HepG2 (cell line): ENCODE measurements at regions not wholly inside any gene's neighbourhood (a gene's known extent, or its start where the extent isn't known, plus 50 kb on each side); places are given as distances from the start of the nearest gene placed in this dataset.

Source experiments
- CREB1 ChIP-seq, 2 experiments: fragments of 450-650 bp in 1 of 2; IDR thresholded peaks; 2 replicates each; pipeline ENCODE4 v1.6.1; 2016 to 2017; ENCODE audit warnings: control low read depth in 1 of 2, mild to moderate bottlenecking in 1 of 2, missing compliant biosample characterization in 1 of 2, missing genetic modification characterization in 1 of 2
- KLF16 ChIP-seq, 2 experiments: sonication (generic) in 1 of 2; formaldehyde crosslinking in 1 of 2; IDR thresholded peaks; 2 replicates each; pipeline versions ENCODE4 v1.6.1 to v1.8.0; 2016 to 2023; ENCODE audit warnings: missing genetic modification reagents in 2 of 2, missing compliant biosample characterization in 1 of 2
- MYC ChIP-seq: sonication (generic); formaldehyde crosslinking; IDR thresholded peaks from 2 replicates; pipeline ENCODE4 v1.9.0; 2021; ENCODE audit warnings: missing genetic modification reagents, borderline replicate concordance
- PHF21A ChIP-seq: sonication (generic); formaldehyde crosslinking; IDR thresholded peaks from 2 replicates; pipeline ENCODE4 v1.5.0; 2020; ENCODE audit warnings: mild to moderate bottlenecking, missing genetic modification reagents
- ZMYM3 ChIP-seq: sonication (generic); formaldehyde crosslinking; IDR thresholded peaks from 2 replicates; pipeline ENCODE4 v1.5.1; 2020; ENCODE audit warnings: mild to moderate bottlenecking, missing genetic modification reagents
- ZNF138 ChIP-seq: sonication (generic); formaldehyde crosslinking; IDR thresholded peaks from 2 replicates; pipeline ENCODE4 v1.5.0; 2020; ENCODE audit warnings: mild to moderate bottlenecking, low read depth, missing genetic modification reagents
- ZNF180 ChIP-seq: sonication (generic); formaldehyde crosslinking; IDR thresholded peaks from 2 replicates; pipeline ENCODE4 v1.4.0; 2020; ENCODE audit warnings: low read depth, missing genetic modification reagents, borderline replicate concordance
- ZNF431 ChIP-seq: sonication (generic); formaldehyde crosslinking; IDR thresholded peaks from 2 replicates; pipeline ENCODE4 v1.9.0; 2022; ENCODE audit warnings: missing genetic modification reagents, low read depth, mild to moderate bottlenecking, borderline replicate concordance
- ZNF670 ChIP-seq: sonication (generic); formaldehyde crosslinking; IDR thresholded peaks from 2 replicates; pipeline ENCODE4 v1.8.0; 2022; ENCODE audit warnings: mild to moderate bottlenecking, missing genetic modification reagents, borderline replicate concordance
- TF ChIP-seq, protein P1 (sequence below): IDR thresholded peaks from 2 replicates; pipeline ENCODE4 v1.6.1; 2012; ENCODE audit warnings: inconsistent platforms
- TF ChIP-seq, protein P2 (sequence below): sonication (generic); formaldehyde crosslinking; IDR thresholded peaks from one replicate; pipeline ENCODE4 v1.5.1; 2020; ENCODE audit warnings: mild to moderate bottlenecking, missing genetic modification reagents; ENCODE audit errors: not compliant biosample characterization
- TF ChIP-seq, protein P3 (sequence below): sonication (generic); formaldehyde crosslinking; IDR thresholded peaks from 2 replicates; pipeline ENCODE4 v1.5.0; 2020; ENCODE audit warnings: mild to moderate bottlenecking, missing genetic modification reagents, moderate library complexity

DNA sequence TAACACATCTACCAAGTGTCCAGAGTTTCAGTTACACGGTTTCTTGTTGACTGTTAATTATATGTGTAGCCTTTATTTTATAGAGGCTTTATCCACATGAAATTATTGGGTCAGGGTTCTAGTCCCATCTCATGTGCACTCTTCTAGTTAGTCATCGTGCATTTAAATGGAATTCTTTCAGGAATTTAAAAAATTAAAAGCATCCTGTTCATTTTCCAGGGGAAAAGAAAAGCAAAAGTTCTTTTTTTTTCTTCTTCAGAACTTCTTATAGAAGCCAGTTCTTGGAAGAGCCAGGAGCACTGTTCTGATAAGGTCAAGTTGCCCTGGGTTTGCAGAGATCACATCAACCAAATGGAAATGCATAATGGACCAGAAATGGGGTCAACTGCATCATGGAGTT, 324.7 kb downstream of the INHBA start:
- TF ChIP-seq, protein P1, sequence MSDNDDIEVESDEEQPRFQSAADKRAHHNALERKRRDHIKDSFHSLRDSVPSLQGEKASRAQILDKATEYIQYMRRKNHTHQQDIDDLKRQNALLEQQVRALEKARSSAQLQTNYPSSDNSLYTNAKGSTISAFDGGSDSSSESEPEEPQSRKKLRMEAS: no peak
- TF ChIP-seq MYC (CRISPR knock-in tag): no peak
- TF ChIP-seq PHF21A (CRISPR knock-in tag): no peak
- TF ChIP-seq, protein P2, sequence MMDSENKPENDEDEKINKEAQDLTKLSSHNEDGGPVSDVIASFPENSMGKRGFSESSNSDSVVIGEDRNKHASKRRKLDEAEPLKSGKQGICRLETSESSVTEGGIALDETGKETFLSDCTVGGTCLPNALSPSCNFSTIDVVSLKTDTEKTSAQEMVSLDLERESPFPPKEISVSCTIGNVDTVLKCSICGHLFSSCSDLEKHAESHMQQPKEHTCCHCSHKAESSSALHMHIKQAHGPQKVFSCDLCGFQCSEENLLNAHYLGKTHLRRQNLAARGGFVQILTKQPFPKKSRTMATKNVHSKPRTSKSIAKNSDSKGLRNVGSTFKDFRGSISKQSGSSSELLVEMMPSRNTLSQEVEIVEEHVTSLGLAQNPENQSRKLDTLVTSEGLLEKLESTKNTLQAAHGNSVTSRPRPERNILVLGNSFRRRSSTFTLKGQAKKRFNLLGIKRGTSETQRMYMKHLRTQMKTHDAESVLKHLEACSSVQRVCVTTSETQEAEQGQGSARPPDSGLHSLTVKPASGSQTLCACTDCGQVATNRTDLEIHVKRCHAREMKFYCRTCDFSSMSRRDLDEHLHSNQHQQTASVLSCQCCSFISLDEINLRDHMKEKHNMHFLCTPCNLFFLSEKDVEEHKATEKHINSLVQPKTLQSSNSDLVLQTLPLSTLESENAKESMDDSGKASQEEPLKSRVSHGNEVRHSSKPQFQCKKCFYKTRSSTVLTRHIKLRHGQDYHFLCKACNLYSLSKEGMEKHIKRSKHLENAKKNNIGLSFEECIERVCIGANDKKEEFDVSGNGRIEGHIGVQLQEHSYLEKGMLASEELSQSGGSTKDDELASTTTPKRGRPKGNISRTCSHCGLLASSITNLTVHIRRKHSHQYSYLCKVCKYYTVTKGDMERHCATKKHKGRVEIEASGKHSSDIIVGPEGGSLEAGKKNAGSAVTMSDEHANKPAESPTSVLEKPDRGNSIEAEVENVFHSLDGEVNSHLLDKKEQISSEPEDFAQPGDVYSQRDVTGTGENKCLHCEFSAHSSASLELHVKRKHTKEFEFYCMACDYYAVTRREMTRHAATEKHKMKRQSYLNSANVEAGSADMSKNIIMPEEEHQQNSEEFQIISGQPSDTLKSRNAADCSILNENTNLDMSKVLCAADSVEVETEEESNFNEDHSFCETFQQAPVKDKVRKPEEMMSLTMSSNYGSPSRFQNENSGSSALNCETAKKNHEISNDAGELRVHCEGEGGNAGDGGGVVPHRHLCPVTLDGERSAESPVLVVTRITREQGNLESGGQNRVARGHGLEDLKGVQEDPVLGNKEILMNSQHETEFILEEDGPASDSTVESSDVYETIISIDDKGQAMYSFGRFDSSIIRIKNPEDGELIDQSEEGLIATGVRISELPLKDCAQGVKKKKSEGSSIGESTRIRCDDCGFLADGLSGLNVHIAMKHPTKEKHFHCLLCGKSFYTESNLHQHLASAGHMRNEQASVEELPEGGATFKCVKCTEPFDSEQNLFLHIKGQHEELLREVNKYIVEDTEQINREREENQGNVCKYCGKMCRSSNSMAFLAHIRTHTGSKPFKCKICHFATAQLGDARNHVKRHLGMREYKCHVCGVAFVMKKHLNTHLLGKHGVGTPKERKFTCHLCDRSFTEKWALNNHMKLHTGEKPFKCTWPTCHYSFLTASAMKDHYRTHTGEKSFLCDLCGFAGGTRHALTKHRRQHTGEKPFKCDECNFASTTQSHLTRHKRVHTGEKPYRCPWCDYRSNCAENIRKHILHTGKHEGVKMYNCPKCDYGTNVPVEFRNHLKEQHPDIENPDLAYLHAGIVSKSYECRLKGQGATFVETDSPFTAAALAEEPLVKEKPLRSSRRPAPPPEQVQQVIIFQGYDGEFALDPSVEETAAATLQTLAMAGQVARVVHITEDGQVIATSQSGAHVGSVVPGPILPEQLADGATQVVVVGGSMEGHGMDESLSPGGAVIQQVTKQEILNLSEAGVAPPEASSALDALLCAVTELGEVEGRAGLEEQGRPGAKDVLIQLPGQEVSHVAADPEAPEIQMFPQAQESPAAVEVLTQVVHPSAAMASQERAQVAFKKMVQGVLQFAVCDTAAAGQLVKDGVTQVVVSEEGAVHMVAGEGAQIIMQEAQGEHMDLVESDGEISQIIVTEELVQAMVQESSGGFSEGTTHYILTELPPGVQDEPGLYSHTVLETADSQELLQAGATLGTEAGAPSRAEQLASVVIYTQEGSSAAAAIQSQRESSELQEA (CRISPR knock-in tag): no peak
- TF ChIP-seq CREB1 (IDR thresholded peaks at IDR 0.05): no peak
- TF ChIP-seq CREB1 (CRISPR knock-in tag; IDR thresholded peaks at IDR 0.05): no peak
- no peak for TF ChIP-seq KLF16 (CRISPR knock-in tag; IDR thresholded peaks at IDR 0.05)
- no peak for TF ChIP-seq ZNF138 (CRISPR knock-in tag)
- no peak for TF ChIP-seq ZNF180
- TF ChIP-seq ZNF431: no peak
- TF ChIP-seq ZNF670 (CRISPR knock-in tag): no peak
- TF ChIP-seq ZMYM3 (CRISPR knock-in tag): no peak
- TF ChIP-seq, protein P3, sequence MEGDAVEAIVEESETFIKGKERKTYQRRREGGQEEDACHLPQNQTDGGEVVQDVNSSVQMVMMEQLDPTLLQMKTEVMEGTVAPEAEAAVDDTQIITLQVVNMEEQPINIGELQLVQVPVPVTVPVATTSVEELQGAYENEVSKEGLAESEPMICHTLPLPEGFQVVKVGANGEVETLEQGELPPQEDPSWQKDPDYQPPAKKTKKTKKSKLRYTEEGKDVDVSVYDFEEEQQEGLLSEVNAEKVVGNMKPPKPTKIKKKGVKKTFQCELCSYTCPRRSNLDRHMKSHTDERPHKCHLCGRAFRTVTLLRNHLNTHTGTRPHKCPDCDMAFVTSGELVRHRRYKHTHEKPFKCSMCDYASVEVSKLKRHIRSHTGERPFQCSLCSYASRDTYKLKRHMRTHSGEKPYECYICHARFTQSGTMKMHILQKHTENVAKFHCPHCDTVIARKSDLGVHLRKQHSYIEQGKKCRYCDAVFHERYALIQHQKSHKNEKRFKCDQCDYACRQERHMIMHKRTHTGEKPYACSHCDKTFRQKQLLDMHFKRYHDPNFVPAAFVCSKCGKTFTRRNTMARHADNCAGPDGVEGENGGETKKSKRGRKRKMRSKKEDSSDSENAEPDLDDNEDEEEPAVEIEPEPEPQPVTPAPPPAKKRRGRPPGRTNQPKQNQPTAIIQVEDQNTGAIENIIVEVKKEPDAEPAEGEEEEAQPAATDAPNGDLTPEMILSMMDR (CRISPR knock-in tag): no peak
